HepG2 (cell line): ENCODE measurements at regions not wholly inside any gene's neighbourhood (a gene's known extent, or its start where the extent isn't known, plus 50 kb on each side); places are given as distances from the start of the nearest gene placed in this dataset.

ENCODE experiments used
- ATAC-seq: fragments of 200-7000 bp; cut with Tn5 transposase; 3 replicates; pipeline ENCODE4 v1.9.1; 2020; ENCODE audit warnings: mild to moderate bottlenecking, moderate library complexity
- BruUV-seq: library from RNA; stranded (reverse); fragments of 400-500 nt; replicated peaks from 2 replicates; lab custom pipeline; 2021; lab: Mats Ljungman, UMichigan
- CTCF ChIA-PET: fragments of 300-600 bp; formaldehyde crosslinking; extraction: SDS; loops from one replicate; lab custom pipeline; 2021; ENCODE audit warnings: low total read pairs, inconsistent platforms, low intra/inter-chr PET ratio; lab: Yijun Ruan, JAX
- POLR2A ChIA-PET: fragments of 350-600 bp; sonication (Branson Sonifier 250); formaldehyde crosslinking; loops from one replicate; lab custom pipeline; 2020; ENCODE audit warnings: antibody characterized with exemption, inconsistent platforms; lab: Yijun Ruan, JAX
- DNase-seq: peaks from one replicate; pipeline ENCODE4 v3.0.0-alpha.2; 2015; ENCODE audit warnings: low spot score
- FAIRE-seq: peaks from 3 replicates; lab custom pipeline; 2011; peaks lifted over from hg19 to GRCh38; lab: Jason Lieb, UNC
- H2AFZ ChIP-seq: one replicate; pipeline ENCODE4 v1.6.1; 2011; ENCODE audit warnings: low read length, inconsistent platforms
- H3K27ac ChIP-seq: fragments of 300-600 bp; 3 replicates; pipeline ENCODE4 v1.8.0; 2011; ENCODE audit warnings: mixed run types, mild to moderate bottlenecking, mixed read lengths, low read length, inconsistent platforms; ENCODE audit not compliant: insufficient read depth; ENCODE audit errors: extremely low read length
- H3K27me3 ChIP-seq, 2 experiments: fragments of 200-600 bp in 1 of 2; 2 replicates in 1 of 2; 3 replicates in 1 of 2; pipeline versions ENCODE4 v1.6.0 to v1.8.0; 2011; ENCODE audit warnings: low read length in 2 of 2, mild to moderate bottlenecking in 2 of 2, moderate library complexity in 2 of 2, inconsistent platforms in 1 of 2; ENCODE audit not compliant: insufficient read depth in 2 of 2, control insufficient read depth in 1 of 2
- H3K36me3 ChIP-seq, 2 experiments: fragments of 200-600 bp in 1 of 2; replicated peaks in 1 of 2; 2 replicates in 1 of 2; 3 replicates in 1 of 2; pipeline versions ENCODE4 v1.5.1 to v1.8.0; 2011; ENCODE audit warnings: low read length in 2 of 2, inconsistent platforms in 1 of 2; ENCODE audit not compliant: insufficient read depth in 2 of 2, control insufficient read depth in 1 of 2
- H3K4me1 ChIP-seq: 2 replicates; pipeline ENCODE4 v1.5.1; 2012; ENCODE audit warnings: low read length, inconsistent platforms; ENCODE audit not compliant: insufficient read depth
- H3K4me2 ChIP-seq: 2 replicates; pipeline ENCODE4 v1.6.0; 2011; ENCODE audit warnings: low read depth, low read length, inconsistent platforms
- H3K4me3 ChIP-seq, 3 experiments: fragments of 200-600 bp in 1 of 3; sonication (generic), shearing (Covaris generic) in 1 of 3; replicated peaks in 1 of 3; 2 replicates each; pipeline ENCODE4 v1.5.1; 2011 to 2016; ENCODE audit warnings: low read length in 3 of 3, inconsistent platforms in 2 of 3, low read depth in 2 of 3, mild to moderate bottlenecking in 2 of 3, control low read depth in 1 of 3, mixed read lengths in 1 of 3; ENCODE audit not compliant: insufficient read depth in 1 of 3
- H3K79me2 ChIP-seq: one replicate; pipeline ENCODE4 v1.6.1; 2011; ENCODE audit warnings: low read length, inconsistent platforms; ENCODE audit not compliant: insufficient read depth
- H3K9ac ChIP-seq: 2 replicates; pipeline ENCODE4 v1.6.0; 2011; ENCODE audit warnings: mild to moderate bottlenecking, low read depth, low read length, inconsistent platforms; ENCODE audit not compliant: insufficient read depth
- H3K9me3 ChIP-seq: 2 replicates; pipeline ENCODE4 v1.5.1; 2012; ENCODE audit warnings: mild to moderate bottlenecking, low read length
- H4K20me1 ChIP-seq: 2 replicates; pipeline ENCODE4 v1.6.0; 2011; ENCODE audit warnings: inconsistent platforms, mild to moderate bottlenecking, low read length, moderate library complexity; ENCODE audit not compliant: insufficient read depth
- CBX2 ChIP-seq, 2 experiments: fragments of 200-600 bp in 1 of 2; sonication (generic); formaldehyde crosslinking in 1 of 2; IDR thresholded peaks; 2 replicates each; pipeline versions ENCODE4 v1.7.0 to v1.8.1; 2018 to 2022; ENCODE audit warnings: low read depth in 2 of 2, low read length in 1 of 2, mild to moderate bottlenecking in 1 of 2, missing genetic modification reagents in 1 of 2
- FOXK1 ChIP-seq: sonication (generic); formaldehyde crosslinking; IDR thresholded peaks from 2 replicates; pipeline ENCODE4 v1.4.0; 2020; ENCODE audit warnings: low read depth, missing genetic modification reagents, borderline replicate concordance
- FOXM1 ChIP-seq: sonication (generic); formaldehyde crosslinking; IDR thresholded peaks from 2 replicates; pipeline ENCODE4 v1.5.0; 2020; ENCODE audit warnings: missing genetic modification reagents
- KAT7 ChIP-seq: IDR thresholded peaks from 2 replicates; pipeline ENCODE4 v1.6.1; 2018; ENCODE audit warnings: borderline replicate concordance, missing compliant biosample characterization
- MYNN ChIP-seq: sonication (generic); formaldehyde crosslinking; IDR thresholded peaks from 2 replicates; pipeline ENCODE4 v1.4.0; 2020; ENCODE audit warnings: mild to moderate bottlenecking, low read depth, missing genetic modification reagents
- SP140L ChIP-seq: sonication (generic); formaldehyde crosslinking; IDR thresholded peaks from 2 replicates; pipeline ENCODE4 v1.4.0; 2020; ENCODE audit warnings: missing genetic modification reagents, borderline replicate concordance
- TARDBP ChIP-seq: sonication (generic); formaldehyde crosslinking; IDR thresholded peaks from 2 replicates; pipeline ENCODE4 v1.8.0; 2022; ENCODE audit warnings: mild to moderate bottlenecking, missing genetic modification reagents
- TCF12 ChIP-seq, 2 experiments: fragments of 450-650 bp in 1 of 2; sonication (generic) in 1 of 2; formaldehyde crosslinking in 1 of 2; IDR thresholded peaks; 2 replicates each; pipeline versions ENCODE4 v1.6.1 to v1.8.0; 2017 to 2022; ENCODE audit warnings: antibody characterized with exemption in 1 of 2, mild to moderate bottlenecking in 1 of 2, missing genetic modification reagents in 1 of 2, moderate library complexity in 1 of 2
- ZC3H4 ChIP-seq: sonication (generic); formaldehyde crosslinking; IDR thresholded peaks from 2 replicates; pipeline ENCODE4 v1.4.0; 2020; ENCODE audit warnings: missing genetic modification reagents, borderline replicate concordance
- ZNF121 ChIP-seq: sonication (generic); formaldehyde crosslinking; IDR thresholded peaks from 2 replicates; pipeline ENCODE4 v1.5.0; 2020; ENCODE audit warnings: mild to moderate bottlenecking, missing genetic modification reagents
- ZNF460 ChIP-seq: sonication (generic); formaldehyde crosslinking; IDR thresholded peaks from 2 replicates; pipeline ENCODE4 v1.5.1; 2020; ENCODE audit warnings: missing genetic modification reagents, mild to moderate bottlenecking, borderline replicate concordance
- ZSCAN21 ChIP-seq: sonication (generic); formaldehyde crosslinking; IDR thresholded peaks from 2 replicates; pipeline ENCODE4 v1.8.0; 2022; ENCODE audit warnings: mild to moderate bottlenecking, missing genetic modification reagents, moderate library complexity, borderline replicate concordance
- WGBS: methylation state at CpG from one replicate; pipeline ENCODE4 v1.1.6; 2017; ENCODE audit warnings: low lambda C conversion rate; 5-methylcytosine and 5-hydroxymethylcytosine counted together
- in situ Hi-C: cut with HindIII; loops from 2 replicates; pipeline ENCODE4 v1.10.0; 2017; ENCODE audit warnings: low pct_unique_long_range_greater_than_20kb; ENCODE audit not compliant: extremely low pct_ligation_motif_present
- intact Hi-C: fragments of 100-400 bp; cut with micrococcal nuclease; formaldehyde crosslinking; loops from one replicate; pipeline ENCODE4 v1.10.0; 2022; ENCODE audit not compliant: unreplicated experiment
- TF ChIP-seq, protein P1 (sequence below): sonication (generic); formaldehyde crosslinking; IDR thresholded peaks from 2 replicates; pipeline ENCODE4 v1.4.0; 2020; ENCODE audit warnings: mild to moderate bottlenecking, missing genetic modification reagents, borderline replicate concordance
- TF ChIP-seq, protein P2 (sequence below): sonication (generic); formaldehyde crosslinking; conservative IDR thresholded peaks from 2 replicates; pipeline ENCODE4 v1.4.0; 2020; ENCODE audit warnings: mild to moderate bottlenecking, missing genetic modification reagents, moderate library complexity
- TF ChIP-seq, protein P3 (sequence below): sonication (generic); formaldehyde crosslinking; IDR thresholded peaks from 2 replicates; pipeline ENCODE4 v1.5.1; 2020; ENCODE audit warnings: mild to moderate bottlenecking, missing genetic modification reagents, moderate library complexity

DNA sequence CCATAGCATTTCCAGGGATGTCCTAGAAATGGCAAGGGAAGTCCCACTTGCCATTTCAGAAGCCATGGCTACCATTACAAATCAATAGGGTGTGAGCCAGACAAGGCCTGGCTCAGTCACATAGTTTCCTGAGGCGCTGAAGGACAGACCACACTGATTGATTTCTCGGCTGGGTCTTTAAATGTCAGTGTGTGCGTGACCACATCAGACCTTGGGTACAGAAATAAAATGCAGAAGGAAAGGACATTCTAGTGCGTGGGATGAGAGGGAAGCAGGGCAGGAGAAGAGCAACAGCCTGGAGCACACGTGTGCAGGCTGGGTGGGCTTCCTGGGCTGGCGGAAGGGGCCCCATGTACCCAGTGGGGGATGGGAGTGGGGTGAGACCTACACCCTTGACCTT is 58.7 kb upstream of the LYRM9 start:
- BruUV-seq = no TSS peak

DNA sequence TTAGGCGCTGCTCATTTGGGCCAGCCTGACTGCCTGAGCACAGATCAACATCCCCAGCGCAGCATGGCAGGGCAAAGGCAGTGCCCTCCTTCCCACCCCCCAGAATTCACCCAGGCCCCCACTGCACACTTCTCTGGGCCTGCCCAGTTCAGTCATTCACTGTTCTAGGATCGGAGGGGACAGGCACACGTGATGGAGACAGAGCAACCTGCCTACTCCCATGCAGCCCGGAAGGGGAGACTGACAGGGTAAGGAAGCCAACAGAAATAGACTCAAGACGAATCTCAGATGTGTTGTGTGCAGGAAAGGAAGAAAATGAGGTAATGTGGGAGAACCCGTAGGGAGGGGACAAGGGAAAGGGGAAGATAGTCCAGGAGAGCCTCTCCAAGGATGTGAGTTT is 59.2 kb upstream of the LYRM9 start:
- WGBS = 25% methylated on average over 7 of the region's 7 CpGs
- no peaks in the 10 kb centered on the region for H3K36me3 ChIP-seq
- FAIRE-seq = no peak
- H3K4me1 ChIP-seq = no peaks in the 10 kb centered on the region
- no peak overlapping the region for H3K4me2 ChIP-seq
- CTCF ChIA-PET = no interaction called here
- peaks cover 0 to 21% of the 10 kb centered on the region in 2 experiments; a peak in 3 of 5 replicates for H3K27me3 ChIP-seq
- POLR2A ChIA-PET = no interaction called here
- no peak overlapping the region for H3K4me3 ChIP-seq
- no peaks in the 10 kb centered on the region for H3K79me2 ChIP-seq
- H4K20me1 ChIP-seq = no peaks in the 10 kb centered on the region
- intact Hi-C loops (no loop called here), in situ Hi-C loops (no loop called here)
- DNase-seq = no peak
- no peaks in the 10 kb centered on the region for H3K9me3 ChIP-seq
- ATAC-seq = no peak
- no peak overlapping the region for H2AFZ ChIP-seq
- no peak overlapping the region for H3K27ac ChIP-seq
- H3K9ac ChIP-seq = no peak overlapping the region
- BruUV-seq = no TSS peak
- TF ChIP-seq TARDBP (CRISPR knock-in tag) (no peak), FOXM1 (no peak), TCF12 (IDR thresholded peaks at IDR 0.05) (no peak), TCF12 (CRISPR knock-in tag; IDR thresholded peaks at IDR 0.05) (no peak), ZSCAN21 (CRISPR knock-in tag) (no peak), FOXK1 (CRISPR knock-in tag) (no peak), MYNN (no peak)
- TF ChIP-seq, protein P1, sequence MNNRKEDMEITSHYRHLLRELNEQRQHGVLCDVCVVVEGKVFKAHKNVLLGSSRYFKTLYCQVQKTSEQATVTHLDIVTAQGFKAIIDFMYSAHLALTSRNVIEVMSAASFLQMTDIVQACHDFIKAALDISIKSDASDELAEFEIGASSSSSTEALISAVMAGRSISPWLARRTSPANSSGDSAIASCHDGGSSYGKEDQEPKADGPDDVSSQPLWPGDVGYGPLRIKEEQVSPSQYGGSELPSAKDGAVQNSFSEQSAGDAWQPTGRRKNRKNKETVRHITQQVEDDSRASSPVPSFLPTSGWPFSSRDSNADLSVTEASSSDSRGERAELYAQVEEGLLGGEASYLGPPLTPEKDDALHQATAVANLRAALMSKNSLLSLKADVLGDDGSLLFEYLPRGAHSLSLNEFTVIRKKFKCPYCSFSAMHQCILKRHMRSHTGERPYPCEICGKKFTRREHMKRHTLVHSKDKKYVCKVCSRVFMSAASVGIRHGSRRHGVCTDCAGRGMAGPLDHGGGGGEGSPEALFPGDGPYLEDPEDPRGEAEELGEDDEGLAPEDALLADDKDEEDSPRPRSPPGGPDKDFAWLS (CRISPR knock-in tag) = no peak
- TF ChIP-seq, protein P2, sequence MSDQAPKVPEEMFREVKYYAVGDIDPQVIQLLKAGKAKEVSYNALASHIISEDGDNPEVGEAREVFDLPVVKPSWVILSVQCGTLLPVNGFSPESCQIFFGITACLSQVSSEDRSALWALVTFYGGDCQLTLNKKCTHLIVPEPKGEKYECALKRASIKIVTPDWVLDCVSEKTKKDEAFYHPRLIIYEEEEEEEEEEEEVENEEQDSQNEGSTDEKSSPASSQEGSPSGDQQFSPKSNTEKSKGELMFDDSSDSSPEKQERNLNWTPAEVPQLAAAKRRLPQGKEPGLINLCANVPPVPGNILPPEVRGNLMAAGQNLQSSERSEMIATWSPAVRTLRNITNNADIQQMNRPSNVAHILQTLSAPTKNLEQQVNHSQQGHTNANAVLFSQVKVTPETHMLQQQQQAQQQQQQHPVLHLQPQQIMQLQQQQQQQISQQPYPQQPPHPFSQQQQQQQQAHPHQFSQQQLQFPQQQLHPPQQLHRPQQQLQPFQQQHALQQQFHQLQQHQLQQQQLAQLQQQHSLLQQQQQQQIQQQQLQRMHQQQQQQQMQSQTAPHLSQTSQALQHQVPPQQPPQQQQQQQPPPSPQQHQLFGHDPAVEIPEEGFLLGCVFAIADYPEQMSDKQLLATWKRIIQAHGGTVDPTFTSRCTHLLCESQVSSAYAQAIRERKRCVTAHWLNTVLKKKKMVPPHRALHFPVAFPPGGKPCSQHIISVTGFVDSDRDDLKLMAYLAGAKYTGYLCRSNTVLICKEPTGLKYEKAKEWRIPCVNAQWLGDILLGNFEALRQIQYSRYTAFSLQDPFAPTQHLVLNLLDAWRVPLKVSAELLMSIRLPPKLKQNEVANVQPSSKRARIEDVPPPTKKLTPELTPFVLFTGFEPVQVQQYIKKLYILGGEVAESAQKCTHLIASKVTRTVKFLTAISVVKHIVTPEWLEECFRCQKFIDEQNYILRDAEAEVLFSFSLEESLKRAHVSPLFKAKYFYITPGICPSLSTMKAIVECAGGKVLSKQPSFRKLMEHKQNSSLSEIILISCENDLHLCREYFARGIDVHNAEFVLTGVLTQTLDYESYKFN (CRISPR knock-in tag) = no peak

More for the DNA sequence above, 58.7 kb upstream of the LYRM9 start:
- H3K4me3 ChIP-seq = no peak overlapping the region
- FAIRE-seq = no peak
- POLR2A ChIA-PET = no interaction called here
- no peak for DNase-seq
- H2AFZ ChIP-seq = no peak overlapping the region
- intact Hi-C loops = no loop called here
- no peak overlapping the region for H3K4me2 ChIP-seq
- peaks cover 0 to 21% of the 10 kb centered on the region in 2 experiments; a peak in 3 of 5 replicates for H3K27me3 ChIP-seq
- no peak overlapping the region for H3K27ac ChIP-seq
- no peaks in the 10 kb centered on the region for H3K9me3 ChIP-seq
- CTCF ChIA-PET = no interaction called here
- H3K79me2 ChIP-seq = no peaks in the 10 kb centered on the region
- in situ Hi-C loops = no loop called here
- no peaks in the 10 kb centered on the region for H3K36me3 ChIP-seq
- no peak overlapping the region for H3K9ac ChIP-seq
- 65% methylated on average over 6 of the region's 6 CpGs for WGBS
- H3K4me1 ChIP-seq = no peaks in the 10 kb centered on the region
- TF ChIP-seq ZNF121 (CRISPR knock-in tag) (no peak), ZC3H4 (no peak), KAT7 (CRISPR knock-in tag) (no peak), SP140L (CRISPR knock-in tag) (no peak), CBX2 (IDR thresholded peaks at IDR 0.05; ENCODE audit: low read depth, low read length) (no peak), CBX2 (CRISPR knock-in tag; IDR thresholded peaks at IDR 0.05; ENCODE audit: low read depth) (no peak), ZNF460 (no peak)
- TF ChIP-seq, protein P3, sequence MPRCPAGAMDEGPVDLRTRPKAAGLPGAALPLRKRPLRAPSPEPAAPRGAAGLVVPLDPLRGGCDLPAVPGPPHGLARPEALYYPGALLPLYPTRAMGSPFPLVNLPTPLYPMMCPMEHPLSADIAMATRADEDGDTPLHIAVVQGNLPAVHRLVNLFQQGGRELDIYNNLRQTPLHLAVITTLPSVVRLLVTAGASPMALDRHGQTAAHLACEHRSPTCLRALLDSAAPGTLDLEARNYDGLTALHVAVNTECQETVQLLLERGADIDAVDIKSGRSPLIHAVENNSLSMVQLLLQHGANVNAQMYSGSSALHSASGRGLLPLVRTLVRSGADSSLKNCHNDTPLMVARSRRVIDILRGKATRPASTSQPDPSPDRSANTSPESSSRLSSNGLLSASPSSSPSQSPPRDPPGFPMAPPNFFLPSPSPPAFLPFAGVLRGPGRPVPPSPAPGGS (CRISPR knock-in tag) = no peak
- no peaks in the 10 kb centered on the region for H4K20me1 ChIP-seq
- ATAC-seq = no peak
